OCI-LY7 (cell line): ENCODE measurements at regions not wholly inside any gene's neighbourhood (a gene's known extent, or its start where the extent isn't known, plus 50 kb on each side); places are given as distances from the start of the nearest gene placed in this dataset.

Experiments
- BruUV-seq: library from RNA; stranded (reverse); fragments of 400-500 nt; replicated peaks from 2 replicates; lab custom pipeline; 2021; lab: Mats Ljungman, UMichigan
- CTCF ChIA-PET: fragments of 300-600 bp; sonication (Branson Sonifier 250); formaldehyde crosslinking; loops from one replicate; lab custom pipeline; 2022; ENCODE audit warnings: antibody characterized with exemption; ENCODE audit not compliant: unreplicated experiment; lab: Charles Lee
- POLR2A ChIA-PET: fragments of 300-600 bp; sonication (Branson Sonifier 250); formaldehyde crosslinking; loops from one replicate; lab custom pipeline; 2022; ENCODE audit warnings: antibody characterized with exemption; lab: Charles Lee
- DNase-seq: peaks from one replicate; pipeline ENCODE4 v3.0.0-alpha.2; 2015; ENCODE audit warnings: low spot score
- H2AFZ ChIP-seq: fragments of 200-600 bp; sonication (generic), shearing (Covaris generic); 2 replicates; pipeline ENCODE4 v1.6.1; 2014; ENCODE audit warnings: mild to moderate bottlenecking, antibody characterized with exemption, low read length, moderate library complexity
- H3K27ac ChIP-seq: fragments of 200-600 bp; sonication (generic); 2 replicates; pipeline ENCODE4 v1.5.1; 2014; ENCODE audit warnings: mixed run types, low read depth, mild to moderate bottlenecking, moderate library complexity, low read length, inconsistent platforms; ENCODE audit not compliant: poor library complexity, severe bottlenecking
- H3K36me3 ChIP-seq: fragments of 200-600 bp; sonication (generic); 2 replicates; pipeline ENCODE4 v1.6.1; 2014; ENCODE audit warnings: mild to moderate bottlenecking, antibody characterized with exemption, low read length, moderate library complexity, mixed read lengths; ENCODE audit not compliant: insufficient read depth
- H3K4me1 ChIP-seq: fragments of 200-600 bp; sonication (generic); 2 replicates; pipeline ENCODE4 v1.5.1; 2014; ENCODE audit warnings: mild to moderate bottlenecking, low read length; ENCODE audit not compliant: insufficient read depth, poor library complexity, severe bottlenecking
- H3K4me2 ChIP-seq: fragments of 200-600 bp; sonication (generic); 2 replicates; pipeline ENCODE4 v1.6.1; 2014; ENCODE audit warnings: mild to moderate bottlenecking, low read length
- H3K4me3 ChIP-seq: fragments of 200-600 bp; sonication (generic); 2 replicates; pipeline ENCODE4 v1.5.1; 2014; ENCODE audit warnings: mild to moderate bottlenecking, low read depth, low read length; ENCODE audit not compliant: poor library complexity, severe bottlenecking
- H3K79me2 ChIP-seq: fragments of 200-600 bp; sonication (generic); 2 replicates; pipeline ENCODE4 v1.6.1; 2016; ENCODE audit warnings: low read depth, mild to moderate bottlenecking, low read length, moderate library complexity, mixed read lengths; ENCODE audit not compliant: insufficient read depth
- H3K9me2 ChIP-seq: fragments of 200-600 bp; sonication (generic); 2 replicates; pipeline ENCODE4 v1.6.1; 2016; ENCODE audit warnings: mild to moderate bottlenecking, low read length, mixed read lengths; ENCODE audit not compliant: insufficient read depth
- H3K9me3 ChIP-seq: fragments of 200-600 bp; sonication (generic); 2 replicates; pipeline ENCODE4 v1.6.1; 2014; ENCODE audit warnings: mild to moderate bottlenecking, mixed run types, low read length, mixed read lengths
- H4K20me1 ChIP-seq: fragments of 200-600 bp; sonication (generic); 2 replicates; pipeline ENCODE4 v1.6.1; 2014; ENCODE audit warnings: mild to moderate bottlenecking, antibody characterized with exemption, low read length, moderate library complexity, mixed read lengths; ENCODE audit not compliant: insufficient read depth
- EZH2phosphoT487 ChIP-seq: fragments of 200-600 bp; sonication (generic); IDR thresholded peaks from 2 replicates; pipeline ENCODE4 v1.6.1; 2018; ENCODE audit warnings: low read depth, borderline replicate concordance, mild to moderate bottlenecking, mixed run types, antibody characterized with exemption, low read length, moderate library complexity, mixed read lengths
- intact Hi-C: fragments of 100-400 bp; cut with micrococcal nuclease; formaldehyde crosslinking; loops from one replicate; pipeline ENCODE4 v1.10.0; 2022; ENCODE audit not compliant: unreplicated experiment
- TF ChIP-seq, protein P1 (sequence below): fragments of 200-600 bp; sonication (generic); conservative IDR thresholded peaks from 2 replicates; pipeline ENCODE4 v1.5.1; 2014; ENCODE audit warnings: mild to moderate bottlenecking, antibody characterized with exemption, low read length, moderate library complexity, mixed read lengths

DNA sequence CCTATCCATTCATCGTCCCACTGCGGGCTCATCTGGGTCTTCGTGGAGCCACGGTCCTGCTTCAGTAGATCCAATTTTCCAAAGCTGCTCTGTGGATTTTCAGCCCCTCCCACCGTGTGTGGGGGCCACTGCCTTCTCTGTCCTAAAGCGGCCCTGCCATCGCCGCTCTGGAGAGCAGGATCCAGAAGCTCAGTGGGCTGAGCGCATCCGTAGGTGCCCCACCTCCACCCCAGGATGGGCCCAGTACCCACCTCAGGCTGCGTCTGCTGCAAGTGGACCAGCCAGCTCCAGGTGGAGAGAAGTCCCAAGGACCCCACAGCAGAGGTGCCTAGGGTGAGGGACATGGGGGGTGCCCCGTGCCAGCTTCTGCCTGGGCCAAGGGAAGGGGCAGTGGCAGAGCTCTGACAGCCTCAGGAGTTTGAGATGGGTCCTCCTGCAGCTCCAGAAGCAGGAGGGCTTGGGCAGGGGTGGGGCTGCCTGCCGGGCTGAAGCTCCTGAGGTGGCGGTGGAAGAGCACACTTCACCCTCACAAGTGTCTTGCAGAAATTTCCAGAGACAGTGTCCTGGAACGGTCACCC is 148.1 kb upstream of the C14orf180 start:
- H3K9me3 ChIP-seq, result no peaks in the 10 kb centered on the region
- H2AFZ ChIP-seq, result no peak overlapping the region
- H3K27ac ChIP-seq, result no peak overlapping the region
- no peaks in the 10 kb centered on the region for H4K20me1 ChIP-seq
- no peak overlapping the region for H3K4me3 ChIP-seq
- no peaks in the 10 kb centered on the region for H3K36me3 ChIP-seq
- no peaks in the 10 kb centered on the region for H3K4me1 ChIP-seq
- no peak overlapping the region for H3K4me2 ChIP-seq
- H3K79me2 ChIP-seq, result no peaks in the 10 kb centered on the region
- intact Hi-C loops, result no loop called here
- TF ChIP-seq EZH2phosphoT487, result no peak
- TF ChIP-seq, protein P1, sequence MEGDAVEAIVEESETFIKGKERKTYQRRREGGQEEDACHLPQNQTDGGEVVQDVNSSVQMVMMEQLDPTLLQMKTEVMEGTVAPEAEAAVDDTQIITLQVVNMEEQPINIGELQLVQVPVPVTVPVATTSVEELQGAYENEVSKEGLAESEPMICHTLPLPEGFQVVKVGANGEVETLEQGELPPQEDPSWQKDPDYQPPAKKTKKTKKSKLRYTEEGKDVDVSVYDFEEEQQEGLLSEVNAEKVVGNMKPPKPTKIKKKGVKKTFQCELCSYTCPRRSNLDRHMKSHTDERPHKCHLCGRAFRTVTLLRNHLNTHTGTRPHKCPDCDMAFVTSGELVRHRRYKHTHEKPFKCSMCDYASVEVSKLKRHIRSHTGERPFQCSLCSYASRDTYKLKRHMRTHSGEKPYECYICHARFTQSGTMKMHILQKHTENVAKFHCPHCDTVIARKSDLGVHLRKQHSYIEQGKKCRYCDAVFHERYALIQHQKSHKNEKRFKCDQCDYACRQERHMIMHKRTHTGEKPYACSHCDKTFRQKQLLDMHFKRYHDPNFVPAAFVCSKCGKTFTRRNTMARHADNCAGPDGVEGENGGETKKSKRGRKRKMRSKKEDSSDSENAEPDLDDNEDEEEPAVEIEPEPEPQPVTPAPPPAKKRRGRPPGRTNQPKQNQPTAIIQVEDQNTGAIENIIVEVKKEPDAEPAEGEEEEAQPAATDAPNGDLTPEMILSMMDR, result no peak
- POLR2A ChIA-PET, result interaction anchor here (1.1 kb wide), 1 partner anchor 9 kb away, joined by 3 read pairs; no protein-coding TSS in a partner anchor
- BruUV-seq, result no TSS peak
- CTCF ChIA-PET, result no interaction called here
- H3K9me2 ChIP-seq, result no peaks in the 10 kb centered on the region
- no peak for DNase-seq

DNA sequence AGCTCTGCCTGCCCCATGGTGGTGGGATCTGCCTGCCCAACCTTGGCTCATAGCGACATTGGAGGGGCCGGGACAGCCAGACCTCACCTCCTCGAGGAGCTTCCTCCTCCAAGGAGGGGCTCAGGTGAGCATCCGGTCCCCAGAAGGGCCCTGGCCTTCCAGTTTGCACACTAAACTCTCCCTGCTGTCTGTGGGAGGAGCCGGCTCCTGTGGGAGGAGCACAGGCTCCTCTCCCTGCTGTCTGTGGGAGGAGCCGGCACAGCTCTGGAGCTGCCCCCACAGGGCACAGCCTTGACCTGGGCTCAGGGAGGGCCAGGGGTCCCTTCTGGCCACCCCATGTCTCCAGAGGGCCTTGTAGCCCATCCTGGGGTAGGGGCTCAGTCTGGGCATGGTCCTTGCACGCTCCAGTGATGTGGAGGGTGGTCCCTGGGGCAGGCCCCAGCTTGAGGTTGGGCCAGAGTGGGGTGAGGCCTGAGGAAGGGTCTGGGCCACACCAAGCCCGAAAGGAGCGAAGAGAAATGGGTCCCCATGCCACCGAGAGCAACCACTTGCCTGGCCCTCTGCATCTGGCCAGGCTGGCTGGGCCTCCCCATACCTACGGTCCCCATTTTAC is 147.5 kb upstream of the C14orf180 start:
- H3K9me2 ChIP-seq, result no peaks in the 10 kb centered on the region
- ChIA-PET POLR2A (interaction anchor here (1.1 kb wide), 1 partner anchor 8 kb away, joined by 3 read pairs; no protein-coding TSS in a partner anchor), CTCF (no interaction called here)
- no peak overlapping the region for H3K27ac ChIP-seq
- no peak overlapping the region for H3K4me2 ChIP-seq
- H4K20me1 ChIP-seq, result no peaks in the 10 kb centered on the region
- H3K36me3 ChIP-seq, result no peaks in the 10 kb centered on the region
- intact Hi-C loops, result no loop called here
- TF ChIP-seq, protein P1, result no peak
- TF ChIP-seq EZH2phosphoT487, result no peak
- no peak overlapping the region for H3K4me3 ChIP-seq
- H3K9me3 ChIP-seq, result no peaks in the 10 kb centered on the region
- no TSS peak for BruUV-seq
- H3K4me1 ChIP-seq, result no peaks in the 10 kb centered on the region
- no peak for DNase-seq
- no peak overlapping the region for H2AFZ ChIP-seq
- no peaks in the 10 kb centered on the region for H3K79me2 ChIP-seq

DNA sequence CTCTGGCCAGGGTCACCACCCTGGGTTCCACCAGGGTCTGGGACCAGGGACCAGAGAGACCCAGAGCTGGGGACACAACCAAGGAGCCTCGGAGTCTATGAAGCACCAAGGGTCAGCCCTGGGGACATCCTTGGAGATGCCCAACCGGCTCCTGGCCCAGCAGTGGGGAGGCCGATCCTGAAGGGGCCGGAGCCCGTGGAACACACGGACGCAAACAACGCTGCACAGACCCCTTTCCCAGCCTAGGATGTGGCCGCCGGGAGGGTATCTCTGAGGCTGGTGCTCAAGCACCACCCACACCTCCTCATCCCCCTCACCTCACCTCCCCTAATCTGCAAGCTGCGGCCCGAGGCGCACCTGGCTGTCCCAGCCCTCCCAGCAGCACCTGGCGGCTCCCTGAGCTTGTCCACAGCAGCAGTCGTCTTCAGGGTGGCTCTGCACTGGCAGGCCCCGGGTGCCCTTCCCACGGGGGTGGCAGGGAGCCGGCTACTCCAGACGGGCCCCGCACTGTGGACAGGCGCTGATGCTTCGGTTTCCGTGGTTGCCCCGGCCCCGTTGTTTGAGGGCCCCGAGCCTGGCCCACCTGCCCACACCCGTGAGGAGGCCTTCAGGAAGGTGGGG is 146.8 kb upstream of the C14orf180 start:
- Histone ChIP-seq H2AFZ (no peak overlapping the region), H3K9me3 (no peaks in the 10 kb centered on the region), H3K79me2 (no peaks in the 10 kb centered on the region), H3K4me1 (no peaks in the 10 kb centered on the region), H3K4me3 (no peak overlapping the region), H4K20me1 (no peaks in the 10 kb centered on the region), H3K9me2 (no peaks in the 10 kb centered on the region), H3K27ac (no peak overlapping the region), H3K4me2 (no peak overlapping the region), H3K36me3 (no peaks in the 10 kb centered on the region)
- ChIA-PET CTCF (no interaction called here), POLR2A (no interaction called here)
- intact Hi-C loops, result no loop called here
- no TSS peak for BruUV-seq
- TF ChIP-seq EZH2phosphoT487, result no peak
- TF ChIP-seq, protein P1, result no peak
- DNase-seq, result no peak
